T-helper 1 cell treated with Interleukin-12 subunit alpha and Interleukin-12 subunit beta and Interleukin-4 antibody, amounts not matched to agents 30 μg/mL and 1 μg/mL, for 36 hours (primary cell): ENCODE measurements at regions not wholly inside any gene's neighbourhood (a gene's known extent, or its start where the extent isn't known, plus 50 kb on each side); places are given as distances from the start of the nearest gene placed in this dataset.

Source experiments
- H3K27ac Mint-ChIP-seq: one replicate; pipeline ENCODE4 v1.8.0; 2021; ENCODE audit warnings: mild to moderate bottlenecking, mixed read lengths
- H3K27me3 Mint-ChIP-seq: one replicate; pipeline ENCODE4 v1.8.0; 2021; ENCODE audit warnings: low read depth, mixed read lengths
- H3K36me3 Mint-ChIP-seq: one replicate; pipeline ENCODE4 v1.8.0; 2021; ENCODE audit warnings: low read depth, mixed read lengths
- H3K4me1 Mint-ChIP-seq: one replicate; pipeline ENCODE4 v1.8.0; 2021; ENCODE audit warnings: low read depth, mixed read lengths
- H3K4me3 Mint-ChIP-seq: one replicate; pipeline ENCODE4 v1.8.0; 2021; ENCODE audit warnings: mild to moderate bottlenecking, moderate library complexity, mixed read lengths
- H3K9me3 Mint-ChIP-seq: one replicate; pipeline ENCODE4 v1.8.0; 2021; ENCODE audit warnings: mixed read lengths

GRCh38 chr22:48579928-48580309, 1247.8 kb downstream of the BRD1 start:
- Mint-ChIP-seq H3K36me3 (no peaks in the 10 kb centered on the region), H3K4me1 (no peaks in the 10 kb centered on the region), H3K27ac (no peak overlapping the region), H3K9me3 (no peaks in the 10 kb centered on the region), H3K4me3 (no peak overlapping the region), H3K27me3 (peaks cover 16% of the 10 kb centered on the region)

- Mint-ChIP-seq H3K9me3 (no peaks in the 10 kb centered on the region), H3K36me3 (no peaks in the 10 kb centered on the region), H3K4me1 (no peaks in the 10 kb centered on the region), H3K27ac (no peak overlapping the region), H3K4me3 (no peak overlapping the region), H3K27me3 (peaks cover 22% of the 10 kb centered on the region)
Measured at GRCh38 chr22:48579043-48579927, 1248.4 kb downstream of the BRD1 start.

GRCh38 chr22:48578138-48579042, 1249.3 kb downstream of the BRD1 start:
- H3K9me3 Mint-ChIP-seq, result no peaks in the 10 kb centered on the region
- no peak overlapping the region for H3K4me3 Mint-ChIP-seq
- H3K27ac Mint-ChIP-seq, result no peak overlapping the region
- H3K27me3 Mint-ChIP-seq, result peaks cover 31% of the 10 kb centered on the region
- no peaks in the 10 kb centered on the region for H3K4me1 Mint-ChIP-seq
- no peaks in the 10 kb centered on the region for H3K36me3 Mint-ChIP-seq

- no peak overlapping the region for H3K27ac Mint-ChIP-seq
- no peak overlapping the region for H3K4me3 Mint-ChIP-seq
- peaks cover 31% of the 10 kb centered on the region for H3K27me3 Mint-ChIP-seq
- no peaks in the 10 kb centered on the region for H3K9me3 Mint-ChIP-seq
- H3K36me3 Mint-ChIP-seq, result no peaks in the 10 kb centered on the region
- H3K4me1 Mint-ChIP-seq, result no peaks in the 10 kb centered on the region
Measured at GRCh38 chr22:48577691-48578090, 1250.0 kb downstream of the BRD1 start.

GRCh38 chr22:48577014-48577690, 1250.5 kb downstream of the BRD1 start:
- no peak overlapping the region for H3K27ac Mint-ChIP-seq
- H3K27me3 Mint-ChIP-seq, result peaks cover 31% of the 10 kb centered on the region
- no peaks in the 10 kb centered on the region for H3K36me3 Mint-ChIP-seq
- H3K9me3 Mint-ChIP-seq, result peaks cover 4% of the 10 kb centered on the region
- H3K4me1 Mint-ChIP-seq, result no peaks in the 10 kb centered on the region
- no peak overlapping the region for H3K4me3 Mint-ChIP-seq

- peaks cover 11% of the 10 kb centered on the region for H3K9me3 Mint-ChIP-seq
- no peak overlapping the region for H3K4me3 Mint-ChIP-seq
- H3K4me1 Mint-ChIP-seq, result no peaks in the 10 kb centered on the region
- H3K27ac Mint-ChIP-seq, result no peak overlapping the region
- H3K36me3 Mint-ChIP-seq, result no peaks in the 10 kb centered on the region
- H3K27me3 Mint-ChIP-seq, result peaks cover 31% of the 10 kb centered on the region
Measured at GRCh38 chr22:48576333-48577013, 1251.2 kb downstream of the BRD1 start.

GRCh38 chr22:48575618-48576332, 1251.9 kb downstream of the BRD1 start:
- peaks cover 16% of the 10 kb centered on the region for H3K9me3 Mint-ChIP-seq
- no peak overlapping the region for H3K27ac Mint-ChIP-seq
- peaks cover 31% of the 10 kb centered on the region for H3K27me3 Mint-ChIP-seq

GRCh38 chr22:48574776-48575617, 1252.7 kb downstream of the BRD1 start:
- H3K36me3 Mint-ChIP-seq, result no peaks in the 10 kb centered on the region
- no peaks in the 10 kb centered on the region for H3K4me1 Mint-ChIP-seq
- H3K27ac Mint-ChIP-seq, result no peak overlapping the region
- peaks cover 31% of the 10 kb centered on the region for H3K27me3 Mint-ChIP-seq
- peaks cover 24% of the 10 kb centered on the region for H3K9me3 Mint-ChIP-seq
- peak overlapping the region; percentile 19 for H3K4me3 Mint-ChIP-seq

More at GRCh38 chr22:48575618-48576332, 1251.9 kb downstream of the BRD1 start:
- Mint-ChIP-seq H3K36me3 (no peaks in the 10 kb centered on the region), H3K4me1 (no peaks in the 10 kb centered on the region), H3K4me3 (no peak overlapping the region)

GRCh38 chr22:48573766-48574165, 1253.9 kb downstream of the BRD1 start:
- Mint-ChIP-seq H3K4me3 (no peak overlapping the region), H3K9me3 (peaks cover 25% of the 10 kb centered on the region), H3K4me1 (no peaks in the 10 kb centered on the region)

GRCh38 chr22:48572951-48573350, 1254.7 kb downstream of the BRD1 start:
- no peaks in the 10 kb centered on the region for H3K36me3 Mint-ChIP-seq
- no peak overlapping the region for H3K27ac Mint-ChIP-seq
- no peaks in the 10 kb centered on the region for H3K4me1 Mint-ChIP-seq
- H3K4me3 Mint-ChIP-seq, result no peak overlapping the region
- peaks cover 25% of the 10 kb centered on the region for H3K9me3 Mint-ChIP-seq
- peaks cover 26% of the 10 kb centered on the region for H3K27me3 Mint-ChIP-seq

More at GRCh38 chr22:48573766-48574165, 1253.9 kb downstream of the BRD1 start:
- H3K27ac Mint-ChIP-seq, result no peak overlapping the region
- H3K27me3 Mint-ChIP-seq, result peaks cover 31% of the 10 kb centered on the region
- H3K36me3 Mint-ChIP-seq, result no peaks in the 10 kb centered on the region

- no peak overlapping the region for H3K4me3 Mint-ChIP-seq
- H3K27me3 Mint-ChIP-seq, result peaks cover 19% of the 10 kb centered on the region
- H3K9me3 Mint-ChIP-seq, result peaks cover 25% of the 10 kb centered on the region
- H3K36me3 Mint-ChIP-seq, result no peaks in the 10 kb centered on the region
- H3K4me1 Mint-ChIP-seq, result peaks cover 4% of the 10 kb centered on the region
- no peak overlapping the region for H3K27ac Mint-ChIP-seq
Measured at GRCh38 chr22:48570912-48571311, 1256.8 kb downstream of the BRD1 start.

GRCh38 chr22:48569476-48570233, 1258.0 kb downstream of the BRD1 start:
- Mint-ChIP-seq H3K27ac (no peak overlapping the region), H3K4me1 (peaks cover 4% of the 10 kb centered on the region), H3K4me3 (no peak overlapping the region), H3K36me3 (no peaks in the 10 kb centered on the region), H3K9me3 (peaks cover 25% of the 10 kb centered on the region), H3K27me3 (peaks cover 16% of the 10 kb centered on the region)
